Skeletal muscle cell (primary cell): ENCODE measurements at regions not wholly inside any gene's neighbourhood (a gene's known extent, or its start where the extent isn't known, plus 50 kb on each side); places are given as distances from the start of the nearest gene placed in this dataset.
A peak's percentile ranks its signal among the peaks of the same experiment; 100 is the strongest.
"Not testable (repeated sequence)": the region's sequence is repeated elsewhere in the genome, so short reads cannot be mapped to it uniquely, and the experiment has no call there.

Source experiments
- DNase-seq: peaks from one replicate; pipeline ENCODE4 v3.0.0-alpha.2; 2010; ENCODE audit warnings: low read depth
- H3K4me3 ChIP-seq: 2 replicates; pipeline ENCODE4 v1.5.1; 2011; ENCODE audit warnings: low read depth, mild to moderate bottlenecking, control low read depth, low read length, moderate library complexity

DNA sequence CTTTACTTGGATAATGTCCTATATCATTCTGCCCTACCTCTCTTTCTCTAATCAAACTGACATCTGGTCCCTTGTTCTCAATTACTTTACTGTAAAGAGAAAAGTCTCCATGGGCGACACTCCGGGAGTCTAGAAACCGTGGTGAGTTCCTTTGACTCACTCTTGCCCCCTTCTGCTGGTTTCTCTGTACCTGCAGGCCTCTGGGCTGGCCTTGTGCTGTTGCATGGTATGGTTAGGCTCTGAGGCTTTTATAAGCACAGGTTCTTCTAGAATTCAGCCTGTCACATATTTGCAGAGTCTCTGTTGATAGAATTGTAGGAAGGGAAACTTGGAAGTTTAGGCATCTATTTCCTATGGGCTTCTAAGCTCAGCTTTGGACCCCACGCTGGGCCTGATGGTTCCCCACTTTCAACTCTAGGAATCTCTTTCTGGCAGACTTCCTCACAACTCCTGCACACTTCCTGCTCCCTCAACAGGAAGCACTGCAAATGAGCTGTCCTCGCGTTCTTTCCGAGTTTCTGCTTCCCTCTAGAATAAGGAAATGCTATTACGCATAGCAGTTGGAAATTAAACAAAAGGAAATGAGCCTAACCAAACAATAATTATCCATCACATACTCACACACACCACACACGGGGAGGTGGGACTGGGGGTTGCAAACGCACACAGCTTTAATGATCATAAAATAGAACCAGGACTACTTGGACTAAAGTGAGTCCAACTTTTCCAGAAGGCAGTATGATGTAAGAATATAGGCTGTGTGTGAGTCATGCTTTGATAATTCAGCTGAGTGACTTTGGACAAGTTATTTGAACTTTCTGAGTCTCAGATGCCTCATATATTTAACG, 683.3 kb downstream of the QKI start:
- no peak overlapping the region for H3K4me3 ChIP-seq
- DNase-seq, result peak; percentile 62

GRCh38 chr6:164097056-164097455, 682.5 kb downstream of the QKI start:
- DNase-seq, result no peak
- no peak overlapping the region for H3K4me3 ChIP-seq

GRCh38 chr6:164095056-164095455, 680.5 kb downstream of the QKI start:
- no peak for DNase-seq
- H3K4me3 ChIP-seq, result no peak overlapping the region

DNA sequence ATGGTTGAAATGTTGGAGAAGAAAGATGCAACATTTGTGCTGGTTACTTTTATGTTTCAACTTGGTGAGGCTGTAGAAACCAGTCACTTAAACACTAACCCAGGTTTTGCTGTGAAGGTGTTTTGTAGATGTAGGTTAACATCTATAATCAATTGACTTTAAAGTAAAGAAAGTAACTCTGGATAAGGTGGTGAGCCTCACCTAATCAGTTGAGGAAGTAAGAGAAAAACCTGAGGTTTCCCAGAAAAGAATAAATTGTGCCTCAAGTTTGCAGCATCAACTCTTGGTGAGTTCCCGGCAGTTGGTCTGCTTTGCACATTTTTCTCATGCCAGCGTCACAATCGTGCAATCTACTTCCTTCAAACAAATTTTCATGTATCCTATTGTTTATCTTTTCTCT, 673.4 kb downstream of the QKI start:
- no peak overlapping the region for H3K4me3 ChIP-seq
- DNase-seq, result no peak

GRCh38 chr6:164087211-164087610, 672.7 kb downstream of the QKI start:
- no peak overlapping the region for H3K4me3 ChIP-seq
- DNase-seq, result no peak

- no peak for DNase-seq
- H3K4me3 ChIP-seq, result no peak overlapping the region
Measured at GRCh38 chr6:164086076-164086887, 671.8 kb downstream of the QKI start.

DNA sequence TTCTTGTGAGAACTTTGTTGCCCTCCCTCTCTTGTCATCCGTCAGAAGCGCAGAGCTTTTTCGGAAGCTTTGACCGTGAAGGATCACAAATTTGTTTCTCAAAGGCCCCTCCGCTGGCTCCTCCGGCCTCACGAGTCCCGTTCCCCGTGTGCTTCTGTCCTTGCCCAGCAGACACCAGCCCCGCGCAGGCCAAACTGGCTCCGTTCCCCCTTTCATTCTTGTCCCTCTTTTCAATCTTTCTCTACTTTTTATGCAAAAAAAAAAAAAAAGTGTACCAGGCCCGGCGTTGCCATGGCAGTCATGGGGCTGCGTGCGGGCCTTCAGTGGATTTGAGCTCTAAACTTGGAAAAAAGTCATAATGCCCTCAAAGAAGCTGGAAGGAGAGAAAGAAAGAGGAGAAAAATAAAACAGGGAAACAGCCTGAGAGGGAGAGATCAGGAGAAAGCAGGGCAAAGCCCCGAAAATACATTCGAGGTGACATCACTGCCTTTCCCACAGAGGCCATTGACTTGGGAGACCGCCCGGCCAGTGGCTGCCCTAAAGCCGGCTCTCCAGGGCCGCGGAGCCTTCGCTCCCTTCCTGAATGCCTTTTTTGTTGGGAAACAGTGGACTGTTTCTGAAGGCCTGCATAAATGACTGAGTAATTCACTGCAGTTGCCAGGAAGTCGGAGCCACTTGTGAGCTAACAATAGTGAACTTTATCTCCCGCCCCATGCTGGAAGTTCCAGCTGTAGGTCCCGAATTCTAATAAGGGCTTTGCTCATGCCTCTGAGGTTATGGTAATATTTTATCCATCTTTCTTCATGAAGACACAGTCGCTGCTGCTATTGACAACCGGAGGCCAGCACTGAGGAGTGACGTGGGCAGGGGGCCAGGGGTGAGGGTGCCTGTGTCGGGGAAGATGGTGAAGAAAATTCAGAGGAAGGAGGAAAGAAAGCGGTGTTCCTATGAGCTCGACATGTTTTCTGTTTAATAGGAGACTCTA, 670.9 kb downstream of the QKI start:
- H3K4me3 ChIP-seq, result no peak overlapping the region
- peak; percentile 76 for DNase-seq

GRCh38 chr6:164079275-164079600, 664.7 kb downstream of the QKI start:
- DNase-seq, result no peak
- H3K4me3 ChIP-seq, result no peak overlapping the region

DNA sequence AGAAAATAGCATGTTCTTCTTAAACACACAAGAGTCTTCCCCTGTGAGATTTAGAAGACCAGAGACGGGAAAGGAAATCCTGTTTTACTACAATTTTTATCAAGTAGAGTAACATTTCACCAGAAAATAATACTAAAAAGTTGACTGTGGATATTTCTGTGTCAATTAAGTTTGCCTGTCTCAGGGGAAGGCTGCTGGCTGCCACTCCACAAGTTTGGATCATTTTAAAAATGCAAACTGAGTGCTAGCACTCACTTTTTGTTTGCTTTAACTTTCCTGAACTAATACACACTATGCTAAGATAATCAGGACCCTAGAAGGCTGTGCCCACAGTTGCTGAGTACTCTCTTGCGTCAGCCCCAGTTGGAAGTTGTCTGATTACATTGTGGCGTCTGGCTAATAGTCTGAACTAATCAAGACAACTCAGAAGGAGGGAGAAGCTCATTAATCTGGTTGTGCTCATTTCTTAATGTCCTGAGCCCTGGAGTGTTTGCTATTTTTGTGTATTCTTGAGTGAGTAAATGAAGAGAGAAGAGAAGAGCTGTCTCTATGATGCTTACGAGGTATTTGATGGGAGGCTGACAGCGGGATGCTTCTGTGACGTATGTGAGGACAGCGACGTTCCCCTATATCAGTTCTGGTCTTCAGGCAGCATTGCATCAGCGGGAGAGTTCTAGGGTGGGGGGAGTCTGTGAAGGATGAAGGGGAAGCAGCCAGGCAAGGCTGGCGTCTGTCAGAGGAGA, 664.2 kb downstream of the QKI start:
- no peak for DNase-seq
- no peak overlapping the region for H3K4me3 ChIP-seq

DNA sequence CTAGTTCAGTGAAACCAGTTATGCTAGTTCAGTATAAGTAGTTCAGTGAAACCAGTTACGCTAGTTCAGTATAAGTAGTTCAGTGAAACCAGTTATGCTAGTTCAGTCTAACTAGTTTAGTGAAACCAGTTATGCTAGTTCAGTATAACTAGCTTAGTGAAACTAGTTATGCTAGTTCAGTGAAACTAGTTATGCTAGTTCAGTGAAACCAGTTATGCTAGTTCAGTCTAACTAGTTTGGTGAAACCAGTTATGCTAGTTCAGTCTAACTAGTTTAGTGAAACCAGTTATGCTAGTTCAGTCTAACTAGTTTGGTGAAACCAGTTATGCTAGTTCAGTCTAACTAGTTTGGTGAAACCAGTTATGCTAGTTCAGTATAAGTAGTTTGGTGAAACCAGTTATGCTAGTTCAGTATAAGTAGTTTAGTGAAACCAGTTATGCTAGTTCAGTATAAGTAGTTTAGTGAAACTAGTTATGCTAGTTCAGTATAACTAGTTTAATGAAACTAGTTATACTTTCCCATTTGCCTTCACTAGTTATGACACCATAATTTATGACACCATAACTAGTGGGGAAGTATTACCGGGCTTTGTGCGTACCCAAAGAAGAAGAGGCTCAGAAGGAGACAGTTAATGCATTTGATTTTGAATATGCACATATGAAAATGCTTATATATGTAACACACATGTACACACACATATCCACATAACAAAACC, 662.5 kb downstream of the QKI start:
- not testable (repeated sequence) for DNase-seq, H3K4me3 ChIP-seq

GRCh38 chr6:164075981-164076615, 661.6 kb downstream of the QKI start:
- DNase-seq, result no peak

DNA sequence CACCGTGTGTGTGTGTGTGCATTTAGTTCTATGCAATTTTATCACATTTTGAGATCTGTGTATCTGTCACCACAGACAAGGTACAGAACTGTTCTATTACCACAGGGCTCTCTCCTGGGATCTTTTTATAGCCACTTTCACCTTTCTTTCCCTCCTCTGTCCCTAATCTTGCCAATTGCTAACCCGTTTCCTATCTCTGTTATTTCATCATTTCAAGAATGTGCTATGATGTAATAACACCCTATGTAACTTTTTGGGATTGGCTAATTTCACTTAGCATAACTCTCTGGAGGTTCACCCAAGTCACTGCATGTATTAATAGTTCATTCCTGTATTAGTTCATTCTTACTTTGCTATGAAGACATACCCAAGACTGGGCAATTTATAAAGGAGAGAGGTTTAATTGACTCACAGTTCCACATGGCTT, 657.7 kb downstream of the QKI start:
- no peak overlapping the region for H3K4me3 ChIP-seq
- DNase-seq, result no peak

More at GRCh38 chr6:164075981-164076615, 661.6 kb downstream of the QKI start:
- no peak overlapping the region for H3K4me3 ChIP-seq

DNA sequence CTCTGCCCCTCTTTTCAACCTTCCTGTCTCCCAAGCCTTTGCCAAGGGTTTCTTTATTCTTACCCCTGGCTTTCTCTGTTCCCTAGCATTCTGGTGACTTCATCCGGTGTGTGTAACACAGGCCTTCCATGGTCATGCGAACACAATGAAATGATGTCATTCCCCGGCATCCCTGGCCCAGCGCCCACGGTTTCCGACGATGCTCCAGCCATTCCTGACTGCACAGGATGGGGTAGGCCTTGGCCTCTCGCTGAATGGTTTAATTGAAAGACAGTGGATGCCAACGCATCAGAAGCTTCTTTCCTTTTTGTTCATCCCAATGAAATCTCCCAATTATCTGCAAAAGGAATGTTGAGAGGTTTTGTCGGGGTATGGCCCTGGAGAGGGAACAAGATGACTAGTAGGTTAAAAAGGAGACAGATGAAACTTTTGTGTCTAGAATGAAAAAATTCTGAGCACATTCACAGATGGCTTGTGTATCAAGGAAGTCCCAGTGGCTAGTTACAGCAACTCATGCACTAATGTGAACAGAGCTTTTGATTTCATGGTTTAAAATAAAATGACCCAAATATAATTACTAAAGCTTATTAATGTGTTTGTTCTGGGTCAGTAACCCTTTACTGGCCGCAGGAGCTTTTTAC, 655.0 kb downstream of the QKI start:
- no peak overlapping the region for H3K4me3 ChIP-seq
- peak; percentile 55 for DNase-seq

DNA sequence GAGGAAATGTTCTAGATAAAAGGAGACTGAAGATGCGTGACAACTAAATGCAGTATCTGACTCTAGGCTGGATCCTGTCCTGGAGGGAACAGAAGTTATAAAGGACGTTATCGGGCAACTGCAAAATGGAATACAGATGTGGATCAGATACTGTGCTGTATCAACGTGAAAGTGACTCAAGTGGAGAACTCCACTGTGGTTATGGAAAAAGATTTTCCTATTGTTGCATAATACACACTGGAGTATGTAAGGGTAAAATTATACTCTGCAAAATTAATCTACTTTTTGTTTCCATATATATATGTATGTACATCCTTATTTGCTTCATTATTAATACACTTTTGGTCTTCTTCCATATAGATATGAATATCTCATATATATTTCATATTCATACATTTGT, 654.0 kb downstream of the QKI start:
- no peak for DNase-seq
- no peak overlapping the region for H3K4me3 ChIP-seq

GRCh38 chr6:164066766-164067165, 652.2 kb downstream of the QKI start:
- DNase-seq, result no peak
- H3K4me3 ChIP-seq, result no peak overlapping the region

DNA sequence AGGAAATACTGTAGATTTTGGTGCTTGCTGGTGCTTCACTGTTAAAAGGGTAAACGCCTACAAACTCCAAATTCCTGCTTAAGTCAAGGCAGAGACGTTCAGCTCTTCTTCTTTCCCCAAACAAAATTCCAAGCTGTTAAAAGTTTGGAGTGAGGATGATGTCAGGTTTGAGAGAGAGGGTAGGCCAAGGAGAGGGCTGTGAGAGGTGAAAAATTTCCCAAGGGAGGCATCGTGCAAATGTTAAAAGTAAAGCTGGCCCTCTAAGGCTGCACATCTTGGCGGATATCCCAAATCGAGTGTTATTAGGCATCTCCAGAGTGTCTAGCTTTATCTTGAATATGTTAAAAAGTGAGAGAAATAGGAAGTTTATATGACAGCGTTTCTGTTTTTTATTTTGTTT, 651.8 kb downstream of the QKI start:
- DNase-seq, result peak; percentile 27
- H3K4me3 ChIP-seq, result no peak overlapping the region

DNA sequence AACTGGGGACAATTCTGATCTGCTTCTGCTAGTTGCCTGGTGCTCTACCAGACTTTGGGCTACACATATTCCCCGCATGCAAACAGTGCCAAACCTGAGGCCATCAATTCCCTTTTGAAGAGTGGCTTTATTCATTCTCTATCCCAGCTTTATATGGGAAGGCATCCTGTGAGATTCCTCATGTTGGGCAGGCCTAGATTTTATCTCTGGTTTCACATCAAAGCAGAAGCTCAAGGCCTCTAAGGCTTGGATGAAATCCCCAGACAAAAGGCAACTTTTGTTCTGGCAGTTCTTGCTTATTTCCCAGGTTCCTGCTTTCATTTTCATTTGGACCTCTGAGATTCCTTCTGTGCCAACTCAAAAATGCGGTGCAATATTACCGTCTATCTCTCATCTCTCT, 648.8 kb downstream of the QKI start:
- no peak for DNase-seq
- H3K4me3 ChIP-seq, result no peak overlapping the region

GRCh38 chr6:164062872-164063271, 648.4 kb downstream of the QKI start:
- DNase-seq, result no peak
- H3K4me3 ChIP-seq, result no peak overlapping the region
